NCI-H1092 (cell line): ENCODE measurements at regions not wholly inside any gene's neighbourhood (a gene's known extent, or its start where the extent isn't known, plus 50 kb on each side); places are given as distances from the start of the nearest gene placed in this dataset.

Experiments used
- DNase-seq: peaks from one replicate; lab custom pipeline; 2025; lab: John Stamatoyannopoulos, UW

- DNase-seq, result no peak
Measured at GRCh38 chr9:19595003-19595402, 186.2 kb downstream of the ACER2 start.

GRCh38 chr9:19587678-19588077 lies 178.9 kb downstream of the ACER2 start:
- DNase-seq, result no peak

DNA sequence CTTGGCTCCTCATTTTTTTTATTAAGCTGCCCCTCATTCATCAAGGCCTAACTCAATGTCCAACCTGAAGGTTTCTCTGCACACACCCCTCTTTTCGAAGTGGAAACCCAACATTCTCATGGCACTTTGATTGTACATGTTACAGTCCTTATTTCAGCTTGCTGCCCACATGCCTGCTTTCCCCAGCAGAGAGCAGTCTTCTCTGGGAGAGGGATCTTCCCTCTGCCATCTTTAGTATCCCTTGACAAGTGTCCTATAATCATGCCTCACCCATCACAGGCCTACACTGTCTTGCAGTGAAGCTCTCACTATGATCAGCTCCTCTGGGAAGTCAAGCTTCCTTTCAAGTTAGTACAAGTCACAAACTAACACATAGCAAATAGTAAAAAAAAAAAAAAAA lies 175.1 kb downstream of the ACER2 start:
- no peak for DNase-seq

DNA sequence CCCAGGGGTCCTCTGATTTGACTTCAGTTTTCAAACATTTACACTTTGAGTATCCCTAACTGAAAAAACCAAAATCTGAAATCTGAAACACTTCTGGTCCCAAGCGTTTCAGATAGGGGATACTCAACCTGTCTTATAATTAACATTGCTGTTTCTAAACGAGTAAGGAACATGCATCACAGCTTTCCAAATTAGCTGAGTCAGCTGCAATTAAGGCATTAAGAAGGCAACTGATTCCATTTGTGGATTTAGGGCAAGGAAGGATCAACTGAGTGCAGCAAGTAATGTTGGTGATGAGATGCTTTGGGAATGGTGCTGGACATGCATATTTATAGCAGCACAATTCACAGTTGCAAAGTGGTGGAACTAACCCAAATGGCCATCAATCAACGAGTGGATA lies 168.6 kb downstream of the ACER2 start:
- DNase-seq, result no peak

DNA sequence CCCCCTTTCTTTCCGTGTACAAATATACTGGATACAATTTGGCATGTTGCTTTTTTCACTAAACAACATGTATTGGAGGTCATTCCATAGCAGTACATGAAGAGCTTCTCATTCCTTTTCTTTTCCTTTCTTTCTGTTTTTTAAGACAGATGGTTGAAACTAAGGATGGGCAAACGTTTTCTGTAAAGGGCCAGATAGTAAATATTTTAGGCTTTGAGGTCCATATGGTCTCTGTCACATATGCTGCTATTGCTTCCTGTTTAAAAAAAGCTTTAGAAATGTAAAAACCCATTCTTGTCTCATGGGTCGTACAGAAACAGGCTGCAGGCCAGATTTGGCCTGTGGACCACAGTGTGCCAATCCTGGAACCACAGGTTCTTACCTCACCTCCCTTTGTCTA lies 160.1 kb downstream of the ACER2 start:
- no peak for DNase-seq

GRCh38 chr9:19564396-19565061 lies 155.7 kb downstream of the ACER2 start:
- DNase-seq, result no peak

- no peak for DNase-seq
Measured at GRCh38 chr9:19555214-19555613, 146.4 kb downstream of the ACER2 start.

- DNase-seq, result no peak
Measured at GRCh38 chr9:19554529-19554928, 145.7 kb downstream of the ACER2 start.

GRCh38 chr9:19553441-19553840 lies 144.6 kb downstream of the ACER2 start:
- no peak for DNase-seq

DNA sequence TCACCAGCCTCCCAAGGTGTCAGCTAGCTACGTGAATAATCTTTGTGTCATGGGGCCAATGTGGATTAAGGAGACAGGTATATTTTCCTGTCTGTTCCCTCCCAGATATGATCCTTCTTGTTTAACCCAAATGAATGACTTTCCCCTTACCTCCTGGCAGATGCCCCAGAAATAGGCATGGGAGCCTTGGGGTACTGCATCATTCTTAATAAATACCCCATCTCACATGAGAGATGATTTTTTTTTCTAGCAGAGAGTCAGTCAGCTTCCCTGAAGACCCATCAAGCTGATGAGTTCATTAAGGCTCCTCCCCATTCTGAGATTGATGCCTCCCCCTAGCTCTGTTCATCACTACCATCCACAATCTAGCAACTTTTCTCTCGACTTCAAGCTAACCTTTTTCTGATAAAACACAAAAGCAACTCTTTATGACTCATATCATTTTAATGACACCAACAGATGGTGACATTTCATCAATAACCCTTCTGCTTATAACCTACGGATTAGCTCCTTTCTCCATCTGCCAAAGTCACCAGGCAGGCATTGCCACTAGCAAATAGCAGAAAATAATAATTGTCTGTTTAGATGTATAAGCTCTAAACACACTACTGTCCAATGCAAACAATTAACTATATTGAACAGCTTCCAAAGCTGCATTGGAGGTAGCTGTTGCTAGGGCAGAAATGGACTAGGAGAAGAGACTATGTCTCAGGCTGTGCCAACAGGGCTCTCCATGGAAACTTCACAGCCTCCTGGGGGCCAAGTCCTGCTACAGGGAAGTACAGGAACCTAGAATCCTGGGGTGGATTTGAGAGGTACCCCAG lies 143.7 kb downstream of the ACER2 start:
- peak; percentile 13 for DNase-seq

DNA sequence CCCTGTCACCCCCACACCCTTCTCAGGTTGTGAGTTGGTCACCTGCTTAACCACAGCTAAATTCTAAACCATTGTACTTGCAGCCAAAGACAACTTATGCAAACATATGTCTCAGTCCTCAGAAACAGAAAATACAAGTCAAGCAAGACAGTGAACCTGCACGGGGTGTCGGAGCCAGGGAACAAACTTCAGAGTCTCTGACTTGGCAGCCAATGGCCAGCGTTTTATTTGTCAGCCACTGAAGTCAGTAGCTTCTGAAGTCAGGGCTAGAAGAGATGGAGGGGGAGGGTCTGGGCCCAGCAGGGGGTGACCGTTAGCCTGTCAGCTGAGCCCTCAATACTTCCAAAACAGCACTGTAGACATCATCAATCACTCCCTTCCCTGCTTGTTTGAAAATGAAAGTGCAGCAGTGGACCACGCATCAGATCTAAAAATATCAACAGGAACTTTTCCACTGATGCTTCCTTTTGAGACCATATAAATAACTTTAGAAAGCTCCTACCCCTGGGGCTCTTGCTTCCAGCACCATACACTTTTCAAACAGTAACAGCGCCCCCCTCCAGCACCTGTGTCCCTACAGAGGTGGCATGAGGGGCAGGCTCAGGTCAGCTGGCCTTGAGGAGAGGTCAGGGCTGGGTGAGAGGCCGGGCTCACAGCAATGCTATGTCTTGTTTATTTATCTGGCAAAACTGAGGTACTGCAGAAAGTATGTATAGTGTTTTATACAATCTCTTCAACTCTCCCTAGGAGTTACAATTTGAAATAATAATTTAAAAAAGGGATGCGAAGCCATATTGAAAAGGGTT lies 142.5 kb downstream of the ACER2 start:
- no peak for DNase-seq

DNA sequence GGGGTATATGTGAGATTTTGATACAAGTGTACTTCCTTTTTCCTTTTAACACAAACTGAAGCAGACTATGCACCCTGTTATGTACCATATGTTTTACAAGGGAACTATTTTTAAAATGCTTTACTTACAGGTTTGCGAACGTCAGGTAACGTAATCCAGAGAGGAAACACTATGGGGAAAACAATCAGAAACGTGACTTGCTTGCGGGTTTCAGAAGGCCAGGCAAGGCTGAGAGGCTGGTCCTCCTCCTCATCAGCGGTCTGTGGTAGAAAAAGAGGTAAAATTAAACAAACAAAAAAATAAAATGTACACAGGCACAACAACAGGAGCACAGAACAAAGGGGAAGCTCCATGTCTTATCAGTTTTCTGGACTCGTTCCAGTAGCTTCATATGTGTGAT lies 141.2 kb downstream of the ACER2 start:
- DNase-seq, result no peak

DNA sequence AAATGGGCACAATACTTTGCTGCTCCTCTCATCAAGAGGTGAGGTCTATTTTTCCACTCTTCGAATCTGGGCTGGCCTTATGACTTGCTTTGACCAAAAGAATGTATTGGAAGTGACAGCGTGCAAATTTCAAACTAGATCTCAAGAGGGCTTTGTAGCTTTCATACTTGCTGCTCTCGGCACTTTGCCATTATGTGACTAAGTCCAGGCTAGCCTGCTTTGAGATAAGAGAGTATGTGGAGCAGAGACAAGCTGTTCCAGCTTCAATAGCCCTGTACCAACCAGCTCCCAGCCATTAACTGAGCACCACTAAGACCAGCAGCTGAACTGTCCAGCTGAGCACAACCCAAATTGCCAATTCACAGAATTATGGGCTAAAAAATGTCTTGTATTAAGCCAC lies 124.6 kb downstream of the ACER2 start:
- no peak for DNase-seq

GRCh38 chr9:19527663-19528062 lies 118.9 kb downstream of the ACER2 start:
- DNase-seq, result no peak

- DNase-seq, result no peak
Measured at GRCh38 chr9:19522558-19522957, 113.7 kb downstream of the ACER2 start.

GRCh38 chr9:19521205-19521604 lies 112.4 kb downstream of the ACER2 start:
- DNase-seq, result no peak

- DNase-seq, result no peak
Measured at GRCh38 chr9:19517202-19517942, 108.6 kb downstream of the ACER2 start.

DNA sequence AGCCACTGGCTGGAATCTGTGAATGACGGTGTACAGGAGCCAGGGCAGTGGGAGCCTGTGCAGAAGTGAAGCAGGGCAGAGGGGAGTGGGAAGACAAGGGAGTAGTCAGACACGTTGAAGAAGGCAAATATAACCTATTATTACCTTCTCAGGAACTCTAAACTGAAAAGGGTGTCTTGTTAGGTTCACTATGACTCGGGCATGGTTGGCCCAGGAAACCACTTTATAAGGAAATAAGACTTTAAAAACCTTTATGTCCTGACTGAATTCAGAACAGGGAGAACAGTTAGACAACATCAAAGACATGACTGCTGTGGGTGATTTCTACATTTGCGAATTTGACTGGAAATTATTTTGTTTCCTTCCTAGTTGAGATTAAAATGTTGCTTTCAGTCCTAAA lies 107.5 kb downstream of the ACER2 start:
- DNase-seq, result no peak

DNA sequence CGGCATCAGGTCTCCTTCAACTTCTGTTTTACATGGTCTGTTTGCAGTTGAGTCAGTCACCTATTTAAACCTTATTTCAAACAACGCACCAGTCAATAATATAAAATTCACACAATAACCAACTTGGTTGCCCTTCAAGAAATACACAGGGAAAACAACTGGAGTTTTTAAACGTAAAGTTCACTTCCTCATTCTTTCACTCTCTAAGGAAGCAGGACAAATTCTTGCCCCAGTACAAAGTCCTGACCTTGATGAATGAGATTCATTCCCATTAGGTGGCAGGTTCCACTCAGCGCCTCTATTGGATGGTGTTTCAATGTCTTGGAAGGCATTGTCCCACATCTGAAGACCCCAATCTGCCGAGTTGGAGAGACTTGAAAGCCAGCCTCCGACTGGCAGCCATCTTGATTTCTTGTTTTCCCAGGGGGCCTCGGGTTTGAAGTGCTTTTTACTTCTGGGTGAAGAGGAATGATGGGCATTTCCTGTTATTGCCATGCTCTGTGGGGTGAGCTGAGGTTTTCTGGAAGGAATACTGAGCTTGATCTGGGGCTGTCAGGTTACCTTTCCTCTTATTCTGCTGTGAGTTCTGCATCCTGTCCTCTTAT lies 105.0 kb downstream of the ACER2 start:
- DNase-seq, result no peak

GRCh38 chr9:19512103-19512832 lies 103.5 kb downstream of the ACER2 start:
- peak; percentile 11 for DNase-seq

DNA sequence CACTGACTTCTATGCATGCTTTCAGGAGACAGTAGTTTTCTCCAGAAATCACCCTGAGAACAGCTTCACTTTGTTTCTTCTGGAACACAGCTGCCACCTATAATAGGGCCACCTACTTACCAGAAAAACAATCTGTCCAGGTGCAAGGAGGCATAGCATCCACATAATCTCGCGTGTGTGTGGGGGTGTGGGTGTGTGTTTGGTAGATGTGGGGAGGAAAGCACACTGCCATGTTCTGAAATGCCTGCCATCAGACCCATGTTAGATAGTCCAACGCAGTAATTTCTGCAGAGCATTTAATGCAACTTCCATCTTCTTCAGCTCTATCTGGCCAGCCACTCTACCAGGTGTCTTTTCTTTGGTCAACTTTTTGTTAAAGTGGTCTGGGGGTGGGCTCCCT lies 102.9 kb downstream of the ACER2 start:
- no peak for DNase-seq
